Frontal cortex (tissue), 3 donors: ENCODE measurements at regions not wholly inside any gene's neighbourhood (a gene's known extent, or its start where the extent isn't known, plus 50 kb on each side); places are given as distances from the start of the nearest gene placed in this dataset.
"Not testable (repeated sequence)": the region's sequence is repeated elsewhere in the genome, so short reads cannot be mapped to it uniquely, and the experiment has no call there.

Experiments used
- DNase-seq, 2 donors: peaks; one replicate each; pipeline ENCODE4 v3.0.0; 2012; ENCODE audit warnings: low spot score in 2 of 2
- FAIRE-seq: peaks from 2 replicates; lab custom pipeline; 2012; peaks lifted over from hg19 to GRCh38; lab: Jason Lieb, UNC
- donor health status: control.
- donor health status: control.
- donor health status: control.

GRCh38 chr13:68609661-68610060 lies 1379.5 kb upstream of the PCDH9 start:
- DNase-seq, result no peak
- FAIRE-seq, result no peak

- FAIRE-seq (no peak), DNase-seq (no peak)
Observed at GRCh38 chr13:68608147-68608546, 1378.0 kb upstream of the PCDH9 start.

- FAIRE-seq (no peak), DNase-seq (no peak)
Observed at GRCh38 chr13:68597641-68598040, 1367.5 kb upstream of the PCDH9 start.

GRCh38 chr13:68588623-68589022 lies 1358.5 kb upstream of the PCDH9 start:
- no peak for FAIRE-seq
- DNase-seq, result no peak

GRCh38 chr13:68584776-68585175 lies 1354.6 kb upstream of the PCDH9 start:
- no peak for DNase-seq
- no peak for FAIRE-seq

- FAIRE-seq, result no peak
- DNase-seq, result no peak
Observed at GRCh38 chr13:68574053-68574452, 1343.9 kb upstream of the PCDH9 start.

- no peak for FAIRE-seq
- DNase-seq, result no peak
Observed at GRCh38 chr13:68551701-68552522, 1321.8 kb upstream of the PCDH9 start.

- no peak for FAIRE-seq
- no peak for DNase-seq
Observed at GRCh38 chr13:68550330-68550729, 1320.2 kb upstream of the PCDH9 start.

- DNase-seq (no peak), FAIRE-seq (no peak)
Observed at GRCh38 chr13:68540244-68540643, 1310.1 kb upstream of the PCDH9 start.

- no peak for DNase-seq
- no peak for FAIRE-seq
Observed at GRCh38 chr13:68535329-68535728, 1305.2 kb upstream of the PCDH9 start.

- FAIRE-seq, DNase-seq: not testable (repeated sequence)
Observed at GRCh38 chr13:68527167-68527566, 1297.0 kb upstream of the PCDH9 start.

GRCh38 chr13:68523838-68524424 lies 1293.8 kb upstream of the PCDH9 start:
- DNase-seq (no peak), FAIRE-seq (no peak)

GRCh38 chr13:68522184-68522583 lies 1292.0 kb upstream of the PCDH9 start:
- FAIRE-seq, result no peak
- DNase-seq, result no peak

- DNase-seq (no peak), FAIRE-seq (no peak)
Observed at GRCh38 chr13:68509734-68510621, 1279.8 kb upstream of the PCDH9 start.

GRCh38 chr13:68506888-68507551 lies 1276.9 kb upstream of the PCDH9 start:
- DNase-seq (no peak), FAIRE-seq (no peak)

GRCh38 chr13:68490594-68490993 lies 1260.5 kb upstream of the PCDH9 start:
- FAIRE-seq, result no peak
- no peak for DNase-seq

- FAIRE-seq, result no peak
- DNase-seq, result no peak
Observed at GRCh38 chr13:68481130-68481529, 1251.0 kb upstream of the PCDH9 start.

GRCh38 chr13:68473834-68474326 lies 1243.7 kb upstream of the PCDH9 start:
- no peak for DNase-seq
- FAIRE-seq, result no peak

GRCh38 chr13:68467160-68467559 lies 1237.0 kb upstream of the PCDH9 start:
- DNase-seq, result no peak
- FAIRE-seq, result no peak

GRCh38 chr13:68440874-68441273 lies 1210.7 kb upstream of the PCDH9 start:
- no peak for DNase-seq
- FAIRE-seq, result no peak
